ENCODE measurements at regions not wholly inside any gene's neighbourhood (a gene's known extent, or its start where the extent isn't known, plus 50 kb on each side); places are given as distances from the start of the nearest gene placed in this dataset.

GRCh38 chr12:115857160-115857920, 420.2 kb downstream of the MED13L start:
- H3K4me1 ChIP-seq (ENCODE audit: control insufficient read depth, extremely low read depth, insufficient read depth, low read length), result no peaks in the 10 kb centered on the region
- no peak overlapping the region for H3K27ac ChIP-seq (ENCODE audit: insufficient read depth, low read length)
- no peaks in the 10 kb centered on the region for H3K36me3 ChIP-seq (ENCODE audit: control insufficient read depth, insufficient read depth, low read length)
- H3K79me2 ChIP-seq (ENCODE audit: control insufficient read depth, insufficient read depth, low read length), result no peaks in the 10 kb centered on the region
- no peak overlapping the region for H3K4me3 ChIP-seq (replicated peaks in 1 of 4; ENCODE audit: control extremely low read depth in 1 of 4, insufficient read depth in 1 of 4, low read depth in 3 of 4, low read length in 4 of 4)
- no peaks in the 10 kb centered on the region for H4K20me1 ChIP-seq (ENCODE audit: control insufficient read depth, extremely low read depth, insufficient read depth, low read length)
- no peak overlapping the region for H2AFZ ChIP-seq (ENCODE audit: low read length)
- no peaks in the 10 kb centered on the region for H3K27me3 ChIP-seq (ENCODE audit: control insufficient read depth, insufficient read depth, low read length)
- no peak overlapping the region for H3K4me2 ChIP-seq (ENCODE audit: extremely low read depth, insufficient read depth, low read length)
- TF ChIP-seq EZH2 (IDR thresholded peaks at IDR 0.05; ENCODE audit: low read length, missing control alignments), result no peak
- no peak for TF ChIP-seq CTCF (conservative IDR thresholded peaks at IDR 0.05 in 1 of 2, IDR thresholded peaks at IDR 0.05 in 1 of 2; ENCODE audit: low read depth in 1 of 2, low read length in 2 of 2)
- H3K9me3 ChIP-seq (ENCODE audit: control insufficient read depth, insufficient read depth, low read depth, low read length), result no peaks in the 10 kb centered on the region
- H3K9ac ChIP-seq (ENCODE audit: insufficient read depth, low read length), result no peak overlapping the region
- DNase-seq (ENCODE audit: low read depth in 2 of 2), result no peak

GRCh38 chr12:115852054-115852453, 425.4 kb downstream of the MED13L start:
- no peak overlapping the region for H3K9ac ChIP-seq (ENCODE audit: insufficient read depth, low read length)
- H4K20me1 ChIP-seq (ENCODE audit: control insufficient read depth, extremely low read depth, insufficient read depth, low read length), result no peaks in the 10 kb centered on the region
- no peak overlapping the region for H3K27ac ChIP-seq (ENCODE audit: insufficient read depth, low read length)
- no peaks in the 10 kb centered on the region for H3K4me1 ChIP-seq (ENCODE audit: control insufficient read depth, extremely low read depth, insufficient read depth, low read length)
- no peaks in the 10 kb centered on the region for H3K27me3 ChIP-seq (ENCODE audit: control insufficient read depth, insufficient read depth, low read length)
- TF ChIP-seq EZH2 (IDR thresholded peaks at IDR 0.05; ENCODE audit: low read length, missing control alignments), result no peak
- no peaks in the 10 kb centered on the region for H3K36me3 ChIP-seq (ENCODE audit: control insufficient read depth, insufficient read depth, low read length)
- H3K4me2 ChIP-seq (ENCODE audit: extremely low read depth, insufficient read depth, low read length), result no peak overlapping the region
- H2AFZ ChIP-seq (ENCODE audit: low read length), result no peak overlapping the region
- no peak for DNase-seq (ENCODE audit: low read depth in 2 of 2)
- no peaks in the 10 kb centered on the region for H3K9me3 ChIP-seq (ENCODE audit: control insufficient read depth, insufficient read depth, low read depth, low read length)
- H3K4me3 ChIP-seq (replicated peaks in 1 of 4; ENCODE audit: control extremely low read depth in 1 of 4, insufficient read depth in 1 of 4, low read depth in 3 of 4, low read length in 4 of 4), result no peak overlapping the region
- H3K79me2 ChIP-seq (ENCODE audit: control insufficient read depth, insufficient read depth, low read length), result no peaks in the 10 kb centered on the region

GRCh38 chr12:115850957-115851356, 426.5 kb downstream of the MED13L start:
- Histone ChIP-seq H2AFZ (ENCODE audit: low read length) (no peak overlapping the region), H3K9ac (ENCODE audit: insufficient read depth, low read length) (no peak overlapping the region), H3K27ac (ENCODE audit: insufficient read depth, low read length) (no peak overlapping the region), H4K20me1 (ENCODE audit: control insufficient read depth, extremely low read depth, insufficient read depth, low read length) (no peaks in the 10 kb centered on the region), H3K9me3 (ENCODE audit: control insufficient read depth, insufficient read depth, low read depth, low read length) (no peaks in the 10 kb centered on the region), H3K4me2 (ENCODE audit: extremely low read depth, insufficient read depth, low read length) (no peak overlapping the region), H3K4me3 (replicated peaks in 1 of 4; ENCODE audit: control extremely low read depth in 1 of 4, insufficient read depth in 1 of 4, low read depth in 3 of 4, low read length in 4 of 4) (no peak overlapping the region), H3K36me3 (ENCODE audit: control insufficient read depth, insufficient read depth, low read length) (no peaks in the 10 kb centered on the region), H3K27me3 (ENCODE audit: control insufficient read depth, insufficient read depth, low read length) (no peaks in the 10 kb centered on the region), H3K4me1 (ENCODE audit: control insufficient read depth, extremely low read depth, insufficient read depth, low read length) (no peaks in the 10 kb centered on the region), H3K79me2 (ENCODE audit: control insufficient read depth, insufficient read depth, low read length) (no peaks in the 10 kb centered on the region)
- DNase-seq (ENCODE audit: low read depth in 2 of 2), result no peak
- TF ChIP-seq CTCF (conservative IDR thresholded peaks at IDR 0.05 in 1 of 2, IDR thresholded peaks at IDR 0.05 in 1 of 2; ENCODE audit: low read depth in 1 of 2, low read length in 2 of 2), result no peak
- TF ChIP-seq EZH2 (IDR thresholded peaks at IDR 0.05; ENCODE audit: low read length, missing control alignments), result no peak

Data from fibroblast of lung (primary cell).